PFSK-1 (cell line): ENCODE measurements at regions not wholly inside any gene's neighbourhood (a gene's known extent, or its start where the extent isn't known, plus 50 kb on each side); places are given as distances from the start of the nearest gene placed in this dataset.

Source experiments
- POLR2AphosphoS5 ChIP-seq: IDR thresholded peaks from 2 replicates; pipeline ENCODE4 v1.6.1; 2012; ENCODE audit warnings: low read depth, mild to moderate bottlenecking, control low read depth, low read length, moderate library complexity
- TAF1 ChIP-seq: IDR thresholded peaks from 2 replicates; pipeline ENCODE4 v1.6.1; 2012; ENCODE audit warnings: low read length, control low read depth, borderline replicate concordance; ENCODE audit not compliant: insufficient read depth
- TF ChIP-seq, protein P1 (sequence below), 2 experiments: IDR thresholded peaks; 2 replicates each; pipeline versions ENCODE4 v1.6.1 to v1.8.0; 2011 to 2012; ENCODE audit warnings: low read depth in 2 of 2, low read length in 2 of 2, control low read depth in 1 of 2, inconsistent platforms in 1 of 2, mild to moderate bottlenecking in 1 of 2, moderate library complexity in 1 of 2; ENCODE audit not compliant: insufficient read depth in 1 of 2

DNA sequence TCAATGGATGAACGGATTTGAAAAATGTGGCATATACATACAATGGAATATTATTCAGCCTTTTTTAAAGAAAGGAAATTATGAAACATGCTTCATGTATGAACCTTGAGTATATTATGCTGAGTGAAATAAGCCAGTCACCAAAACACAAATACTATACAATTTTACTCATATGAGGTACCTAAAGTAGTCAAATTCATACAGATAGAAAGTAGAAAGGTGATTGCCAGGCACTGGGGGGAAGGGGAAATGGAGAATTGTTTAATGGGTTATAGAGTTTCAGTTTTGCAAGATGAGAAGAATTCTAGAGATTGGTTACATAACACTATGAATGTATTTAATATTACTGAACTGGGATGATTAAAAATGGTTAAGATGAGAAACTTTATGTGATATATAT is 171.4 kb downstream of the TMTC3 start:
- TF ChIP-seq POLR2AphosphoS5 = no peak
- TF ChIP-seq, protein P1, sequence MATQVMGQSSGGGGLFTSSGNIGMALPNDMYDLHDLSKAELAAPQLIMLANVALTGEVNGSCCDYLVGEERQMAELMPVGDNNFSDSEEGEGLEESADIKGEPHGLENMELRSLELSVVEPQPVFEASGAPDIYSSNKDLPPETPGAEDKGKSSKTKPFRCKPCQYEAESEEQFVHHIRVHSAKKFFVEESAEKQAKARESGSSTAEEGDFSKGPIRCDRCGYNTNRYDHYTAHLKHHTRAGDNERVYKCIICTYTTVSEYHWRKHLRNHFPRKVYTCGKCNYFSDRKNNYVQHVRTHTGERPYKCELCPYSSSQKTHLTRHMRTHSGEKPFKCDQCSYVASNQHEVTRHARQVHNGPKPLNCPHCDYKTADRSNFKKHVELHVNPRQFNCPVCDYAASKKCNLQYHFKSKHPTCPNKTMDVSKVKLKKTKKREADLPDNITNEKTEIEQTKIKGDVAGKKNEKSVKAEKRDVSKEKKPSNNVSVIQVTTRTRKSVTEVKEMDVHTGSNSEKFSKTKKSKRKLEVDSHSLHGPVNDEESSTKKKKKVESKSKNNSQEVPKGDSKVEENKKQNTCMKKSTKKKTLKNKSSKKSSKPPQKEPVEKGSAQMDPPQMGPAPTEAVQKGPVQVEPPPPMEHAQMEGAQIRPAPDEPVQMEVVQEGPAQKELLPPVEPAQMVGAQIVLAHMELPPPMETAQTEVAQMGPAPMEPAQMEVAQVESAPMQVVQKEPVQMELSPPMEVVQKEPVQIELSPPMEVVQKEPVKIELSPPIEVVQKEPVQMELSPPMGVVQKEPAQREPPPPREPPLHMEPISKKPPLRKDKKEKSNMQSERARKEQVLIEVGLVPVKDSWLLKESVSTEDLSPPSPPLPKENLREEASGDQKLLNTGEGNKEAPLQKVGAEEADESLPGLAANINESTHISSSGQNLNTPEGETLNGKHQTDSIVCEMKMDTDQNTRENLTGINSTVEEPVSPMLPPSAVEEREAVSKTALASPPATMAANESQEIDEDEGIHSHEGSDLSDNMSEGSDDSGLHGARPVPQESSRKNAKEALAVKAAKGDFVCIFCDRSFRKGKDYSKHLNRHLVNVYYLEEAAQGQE (IDR thresholded peaks at IDR 0.05; ENCODE audit: insufficient read depth in 1 of 2, low read depth in 2 of 2, low read length in 2 of 2) = no peak
- TF ChIP-seq TAF1 = no peak
